WTC11 (cell line): ENCODE measurements at regions not wholly inside any gene's neighbourhood (a gene's known extent, or its start where the extent isn't known, plus 50 kb on each side); places are given as distances from the start of the nearest gene placed in this dataset.

Source experiments
- ZNF138 ChIP-seq: sonication (generic); formaldehyde crosslinking; conservative IDR thresholded peaks from 2 replicates; pipeline ENCODE4 v1.8.1; 2022; ENCODE audit warnings: mild to moderate bottlenecking, moderate library complexity, missing genetic modification reagents
- TF ChIP-seq, protein P1 (sequence below): fragments of 200-600 bp; IDR thresholded peaks from 2 replicates; pipeline ENCODE4 v1.8.0; 2022; ENCODE audit warnings: antibody characterized with exemption

- TF ChIP-seq, protein P1, sequence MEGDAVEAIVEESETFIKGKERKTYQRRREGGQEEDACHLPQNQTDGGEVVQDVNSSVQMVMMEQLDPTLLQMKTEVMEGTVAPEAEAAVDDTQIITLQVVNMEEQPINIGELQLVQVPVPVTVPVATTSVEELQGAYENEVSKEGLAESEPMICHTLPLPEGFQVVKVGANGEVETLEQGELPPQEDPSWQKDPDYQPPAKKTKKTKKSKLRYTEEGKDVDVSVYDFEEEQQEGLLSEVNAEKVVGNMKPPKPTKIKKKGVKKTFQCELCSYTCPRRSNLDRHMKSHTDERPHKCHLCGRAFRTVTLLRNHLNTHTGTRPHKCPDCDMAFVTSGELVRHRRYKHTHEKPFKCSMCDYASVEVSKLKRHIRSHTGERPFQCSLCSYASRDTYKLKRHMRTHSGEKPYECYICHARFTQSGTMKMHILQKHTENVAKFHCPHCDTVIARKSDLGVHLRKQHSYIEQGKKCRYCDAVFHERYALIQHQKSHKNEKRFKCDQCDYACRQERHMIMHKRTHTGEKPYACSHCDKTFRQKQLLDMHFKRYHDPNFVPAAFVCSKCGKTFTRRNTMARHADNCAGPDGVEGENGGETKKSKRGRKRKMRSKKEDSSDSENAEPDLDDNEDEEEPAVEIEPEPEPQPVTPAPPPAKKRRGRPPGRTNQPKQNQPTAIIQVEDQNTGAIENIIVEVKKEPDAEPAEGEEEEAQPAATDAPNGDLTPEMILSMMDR, result no peak
- TF ChIP-seq ZNF138 (CRISPR knock-in tag), result no peak
Observed at GRCh38 chr2:60302377-60303126, 250.9 kb downstream of the BCL11A start.
